ENCODE measurements at regions not wholly inside any gene's neighbourhood (a gene's known extent, or its start where the extent isn't known, plus 50 kb on each side); places are given as distances from the start of the nearest gene placed in this dataset.

DNA sequence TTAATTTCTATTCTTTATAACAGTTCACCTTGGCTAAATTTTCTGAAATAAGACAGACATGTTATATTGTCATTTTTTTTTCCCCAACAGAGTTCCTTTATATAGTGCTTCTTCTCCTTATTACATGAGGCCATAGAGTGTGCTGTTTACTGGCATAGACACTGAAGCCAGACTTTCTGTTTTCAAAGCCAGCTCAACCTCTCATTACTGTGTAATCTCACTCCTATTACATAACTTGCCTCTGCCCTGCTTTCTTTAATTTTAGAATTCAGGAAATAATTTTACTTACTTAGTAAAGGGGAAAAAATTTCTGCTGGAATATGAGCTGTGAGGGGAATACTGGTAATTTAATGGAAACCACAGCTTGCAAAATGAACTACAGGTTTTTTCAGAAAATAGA is 1380.4 kb downstream of the SLITRK1 start:
- dilution Hi-C loops (cut with MboI; ENCODE audit: extremely low pct_ligation_motif_present, low sequenced_read_pairs), result no loop called here
- FAIRE-seq, result no peak
- no peak for TF ChIP-seq EZH2 (IDR thresholded peaks at IDR 0.05; ENCODE audit: borderline replicate concordance, low read depth, low read length, severe bottlenecking)
- no peak for TF ChIP-seq MYC (IDR thresholded peaks at IDR 0.05; ENCODE audit: low read depth, low read length)
- TF ChIP-seq, protein P1, sequence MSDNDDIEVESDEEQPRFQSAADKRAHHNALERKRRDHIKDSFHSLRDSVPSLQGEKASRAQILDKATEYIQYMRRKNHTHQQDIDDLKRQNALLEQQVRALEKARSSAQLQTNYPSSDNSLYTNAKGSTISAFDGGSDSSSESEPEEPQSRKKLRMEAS (IDR thresholded peaks at IDR 0.05; ENCODE audit: insufficient read depth, insufficient read length), result no peak

GRCh38 chr13:82480415-82480814 is 1401.9 kb downstream of the SLITRK1 start:
- H3K4me3 ChIP-seq (replicated peaks in 1 of 3; ENCODE audit: insufficient read depth in 1 of 3, low read depth in 1 of 3, low read length in 3 of 3), result no peak overlapping the region
- H2AFZ ChIP-seq (ENCODE audit: low read depth, low read length), result no peak overlapping the region
- DNase-seq (ENCODE audit: low read depth, low spot score), result no peak
- no peak overlapping the region for H3K27ac ChIP-seq (ENCODE audit: insufficient read depth, low read depth, low read length)
- no TSS peak for BruUV-seq (replicated peaks)
- dilution Hi-C loops (cut with MboI; ENCODE audit: extremely low pct_ligation_motif_present, low sequenced_read_pairs) (no loop called here), intact Hi-C loops (cut with micrococcal nuclease) (no loop called here)
- H3K9ac ChIP-seq (replicated peaks; ENCODE audit: extremely low read depth, insufficient read depth, low read length), result no peak overlapping the region
- no peak overlapping the region for H3K4me2 ChIP-seq (ENCODE audit: insufficient read depth, low read length)
- ChIA-PET POLR2A (no interaction called here), CTCF (no interaction called here)
- no peaks in the 10 kb centered on the region for H3K9me3 ChIP-seq (replicated peaks; ENCODE audit: control insufficient read depth, insufficient read depth, low read length)
- no peaks in the 10 kb centered on the region for H3K27me3 ChIP-seq (ENCODE audit: control insufficient read depth in 2 of 2, insufficient read depth in 2 of 2, low read length in 2 of 2)
- H3K9me1 ChIP-seq (replicated peaks; ENCODE audit: control insufficient read depth, extremely low read depth, insufficient read depth, low read length), result no peaks in the 10 kb centered on the region
- H3K4me1 ChIP-seq (ENCODE audit: control insufficient read depth, extremely low read depth, insufficient read depth, low read length), result no peaks in the 10 kb centered on the region
- FAIRE-seq, result no peak
- no peaks in the 10 kb centered on the region for H4K20me1 ChIP-seq (replicated peaks; ENCODE audit: control insufficient read depth, extremely low read depth, insufficient read depth, low read length)
- no peaks in the 10 kb centered on the region for H3K36me3 ChIP-seq (ENCODE audit: control insufficient read depth in 2 of 2, extremely low read depth in 1 of 2, insufficient read depth in 2 of 2, low read length in 2 of 2)
- no peaks in the 10 kb centered on the region for H3K79me2 ChIP-seq (ENCODE audit: control insufficient read depth, insufficient read depth, low read length)
- TF ChIP-seq POLR2A (IDR thresholded peaks at IDR 0.05; ENCODE audit: low read depth, low read length) (no peak), EZH2 (IDR thresholded peaks at IDR 0.05; ENCODE audit: borderline replicate concordance, low read depth, low read length, severe bottlenecking) (no peak), POLR2AphosphoS5 (IDR thresholded peaks at IDR 0.05; ENCODE audit: insufficient read depth, low read depth, low read length) (no peak), GATA2 (IDR thresholded peaks at IDR 0.05; ENCODE audit: insufficient read depth, insufficient read length, low read depth, low read length) (no peak), JUN (IDR thresholded peaks at IDR 0.05; ENCODE audit: borderline replicate concordance, insufficient read depth, insufficient read length, low read depth) (no peak), MYC (IDR thresholded peaks at IDR 0.05; ENCODE audit: low read depth, low read length) (no peak), FOS (IDR thresholded peaks at IDR 0.05; ENCODE audit: borderline replicate concordance, insufficient read depth, low read length) (no peak)
- TF ChIP-seq, protein P1 (IDR thresholded peaks at IDR 0.05; ENCODE audit: insufficient read depth, insufficient read length), result no peak
- TF ChIP-seq, protein P2, sequence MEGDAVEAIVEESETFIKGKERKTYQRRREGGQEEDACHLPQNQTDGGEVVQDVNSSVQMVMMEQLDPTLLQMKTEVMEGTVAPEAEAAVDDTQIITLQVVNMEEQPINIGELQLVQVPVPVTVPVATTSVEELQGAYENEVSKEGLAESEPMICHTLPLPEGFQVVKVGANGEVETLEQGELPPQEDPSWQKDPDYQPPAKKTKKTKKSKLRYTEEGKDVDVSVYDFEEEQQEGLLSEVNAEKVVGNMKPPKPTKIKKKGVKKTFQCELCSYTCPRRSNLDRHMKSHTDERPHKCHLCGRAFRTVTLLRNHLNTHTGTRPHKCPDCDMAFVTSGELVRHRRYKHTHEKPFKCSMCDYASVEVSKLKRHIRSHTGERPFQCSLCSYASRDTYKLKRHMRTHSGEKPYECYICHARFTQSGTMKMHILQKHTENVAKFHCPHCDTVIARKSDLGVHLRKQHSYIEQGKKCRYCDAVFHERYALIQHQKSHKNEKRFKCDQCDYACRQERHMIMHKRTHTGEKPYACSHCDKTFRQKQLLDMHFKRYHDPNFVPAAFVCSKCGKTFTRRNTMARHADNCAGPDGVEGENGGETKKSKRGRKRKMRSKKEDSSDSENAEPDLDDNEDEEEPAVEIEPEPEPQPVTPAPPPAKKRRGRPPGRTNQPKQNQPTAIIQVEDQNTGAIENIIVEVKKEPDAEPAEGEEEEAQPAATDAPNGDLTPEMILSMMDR (IDR thresholded peaks at IDR 0.05; ENCODE audit: extremely low read depth in 1 of 2, insufficient read depth in 1 of 2, low read depth in 1 of 2, low read length in 2 of 2), result no peak

More for the DNA sequence above, 1380.4 kb downstream of the SLITRK1 start:
- intact Hi-C loops (cut with micrococcal nuclease), result no loop called here
- no peak overlapping the region for H3K4me3 ChIP-seq (replicated peaks in 1 of 3; ENCODE audit: insufficient read depth in 1 of 3, low read depth in 1 of 3, low read length in 3 of 3)
- H3K36me3 ChIP-seq (ENCODE audit: control insufficient read depth in 2 of 2, extremely low read depth in 1 of 2, insufficient read depth in 2 of 2, low read length in 2 of 2), result no peaks in the 10 kb centered on the region
- no TSS peak for BruUV-seq (replicated peaks)
- ChIA-PET POLR2A (no interaction called here), CTCF (no interaction called here)
- H3K4me2 ChIP-seq (ENCODE audit: insufficient read depth, low read length), result no peak overlapping the region
- H3K9ac ChIP-seq (replicated peaks; ENCODE audit: extremely low read depth, insufficient read depth, low read length), result no peak overlapping the region
- no peaks in the 10 kb centered on the region for H3K79me2 ChIP-seq (ENCODE audit: control insufficient read depth, insufficient read depth, low read length)
- H3K4me1 ChIP-seq (ENCODE audit: control insufficient read depth, extremely low read depth, insufficient read depth, low read length), result no peaks in the 10 kb centered on the region
- H4K20me1 ChIP-seq (replicated peaks; ENCODE audit: control insufficient read depth, extremely low read depth, insufficient read depth, low read length), result no peaks in the 10 kb centered on the region
- H3K9me1 ChIP-seq (replicated peaks; ENCODE audit: control insufficient read depth, extremely low read depth, insufficient read depth, low read length), result no peaks in the 10 kb centered on the region
- no peak overlapping the region for H2AFZ ChIP-seq (ENCODE audit: low read depth, low read length)
- H3K27me3 ChIP-seq (ENCODE audit: control insufficient read depth in 2 of 2, insufficient read depth in 2 of 2, low read length in 2 of 2), result no peaks in the 10 kb centered on the region
- H3K27ac ChIP-seq (ENCODE audit: insufficient read depth, low read depth, low read length), result no peak overlapping the region
- H3K9me3 ChIP-seq (replicated peaks; ENCODE audit: control insufficient read depth, insufficient read depth, low read length), result peaks cover 1% of the 10 kb centered on the region
- DNase-seq (ENCODE audit: low read depth, low spot score), result no peak

All from endothelial cell of umbilical vein (primary cell).